Thyroid gland (tissue), 4 donors: ENCODE measurements at regions not wholly inside any gene's neighbourhood (a gene's known extent, or its start where the extent isn't known, plus 50 kb on each side); places are given as distances from the start of the nearest gene placed in this dataset.

Source experiments
- POLR2A ChIP-seq, 2 donors: fragments of 450-650 bp; IDR thresholded peaks; one replicate each; pipeline ENCODE4 v1.6.1; 2017; ENCODE audit warnings: antibody characterized with exemption in 2 of 2, mild to moderate bottlenecking in 2 of 2, moderate library complexity in 1 of 2
- TF ChIP-seq, protein P1 (sequence below), 6 experiments: fragments of 200-600 bp in 3 of 6; fragments of 450-650 bp in 3 of 6; sonication (generic) in 3 of 6; IDR thresholded peaks; one replicate each; pipeline ENCODE4 v1.5.1; 2016 to 2019; ENCODE audit warnings: antibody characterized with exemption in 6 of 6, mild to moderate bottlenecking in 2 of 6, inconsistent platforms in 1 of 6, moderate library complexity in 1 of 6

DNA sequence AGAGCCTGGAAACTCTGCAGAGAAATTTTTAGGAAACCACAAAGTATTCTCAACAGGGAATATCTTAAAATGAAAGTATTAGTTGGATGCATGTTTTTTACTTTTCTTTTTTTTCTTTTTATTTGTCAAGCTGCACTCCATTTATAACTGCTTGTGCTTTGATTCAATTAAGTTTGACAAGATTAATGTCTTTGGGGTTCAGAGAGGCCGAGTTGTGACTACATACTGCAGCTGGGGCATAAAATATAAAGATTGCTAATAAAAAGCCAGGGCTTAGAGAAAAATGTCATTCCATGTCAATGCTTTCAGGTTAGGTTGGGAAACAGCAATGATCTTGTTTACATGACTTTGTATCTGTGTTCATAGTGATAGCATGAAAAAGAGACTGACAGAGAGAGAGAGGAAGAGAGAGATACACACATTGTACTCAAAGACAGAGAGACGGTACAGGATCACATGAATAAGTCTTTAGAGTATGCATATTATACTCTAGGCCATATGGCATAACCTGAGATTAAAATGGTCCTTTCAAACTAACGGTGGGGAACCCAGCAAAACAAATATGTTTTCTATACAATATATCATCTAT lies 1022.3 kb upstream of the CNTNAP5 start:
- TF ChIP-seq, protein P1, sequence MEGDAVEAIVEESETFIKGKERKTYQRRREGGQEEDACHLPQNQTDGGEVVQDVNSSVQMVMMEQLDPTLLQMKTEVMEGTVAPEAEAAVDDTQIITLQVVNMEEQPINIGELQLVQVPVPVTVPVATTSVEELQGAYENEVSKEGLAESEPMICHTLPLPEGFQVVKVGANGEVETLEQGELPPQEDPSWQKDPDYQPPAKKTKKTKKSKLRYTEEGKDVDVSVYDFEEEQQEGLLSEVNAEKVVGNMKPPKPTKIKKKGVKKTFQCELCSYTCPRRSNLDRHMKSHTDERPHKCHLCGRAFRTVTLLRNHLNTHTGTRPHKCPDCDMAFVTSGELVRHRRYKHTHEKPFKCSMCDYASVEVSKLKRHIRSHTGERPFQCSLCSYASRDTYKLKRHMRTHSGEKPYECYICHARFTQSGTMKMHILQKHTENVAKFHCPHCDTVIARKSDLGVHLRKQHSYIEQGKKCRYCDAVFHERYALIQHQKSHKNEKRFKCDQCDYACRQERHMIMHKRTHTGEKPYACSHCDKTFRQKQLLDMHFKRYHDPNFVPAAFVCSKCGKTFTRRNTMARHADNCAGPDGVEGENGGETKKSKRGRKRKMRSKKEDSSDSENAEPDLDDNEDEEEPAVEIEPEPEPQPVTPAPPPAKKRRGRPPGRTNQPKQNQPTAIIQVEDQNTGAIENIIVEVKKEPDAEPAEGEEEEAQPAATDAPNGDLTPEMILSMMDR (IDR thresholded peaks at IDR 0.05) = no peak
- TF ChIP-seq POLR2A (IDR thresholded peaks at IDR 0.05) = no peak
